ENCODE measurements at regions not wholly inside any gene's neighbourhood (a gene's known extent, or its start where the extent isn't known, plus 50 kb on each side); places are given as distances from the start of the nearest gene placed in this dataset.

DNA sequence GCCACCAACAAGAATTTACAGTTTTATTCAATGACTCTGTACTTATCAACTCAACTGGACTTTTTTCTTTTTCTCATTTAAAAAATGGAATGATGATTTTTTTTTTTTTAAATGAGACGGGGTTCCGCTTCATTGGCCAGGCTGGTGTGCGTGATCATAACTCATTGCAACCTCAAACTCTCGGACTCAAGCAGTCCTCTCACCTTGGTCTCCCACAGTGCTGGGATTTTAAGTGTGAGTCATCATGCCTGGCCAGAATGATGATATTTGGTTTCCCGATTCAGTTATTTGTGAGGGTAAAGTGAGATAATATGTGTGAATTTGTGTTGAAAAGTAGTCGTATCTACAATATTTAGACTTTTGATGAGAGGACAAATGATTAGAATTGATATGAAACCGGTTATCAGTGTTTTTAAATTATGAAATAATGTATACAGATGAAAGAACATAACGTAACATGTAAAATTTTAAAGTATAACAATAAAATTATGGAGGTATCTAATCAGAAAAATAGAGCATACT lies 66.0 kb upstream of the UNC5C start:
- TF ChIP-seq RAD51 (IDR thresholded peaks at IDR 0.05), result no peak
- TF ChIP-seq NR2C1 (IDR thresholded peaks at IDR 0.05), result no peak
- no peak for TF ChIP-seq SIN3A (IDR thresholded peaks at IDR 0.05; ENCODE audit: low read depth, low read length)
- TF ChIP-seq CBX5 (IDR thresholded peaks at IDR 0.05; ENCODE audit: low read depth), result no peak

Measured in GM12878 (cell line).